Heart left ventricle (tissue), 16 donors: ENCODE measurements at regions not wholly inside any gene's neighbourhood (a gene's known extent, or its start where the extent isn't known, plus 50 kb on each side); places are given as distances from the start of the nearest gene placed in this dataset.
"Not testable (repeated sequence)": the region's sequence is repeated elsewhere in the genome, so short reads cannot be mapped to it uniquely, and the experiment has no call there.

ENCODE experiments used
- ATAC-seq, 4 donors: fragments of 200-7000 bp; cut with Tn5 transposase; one replicate each; pipeline ENCODE4 v1.9.1; 2020 to 2022; ENCODE audit warnings: moderate library complexity in 4 of 4, mild to moderate bottlenecking in 3 of 4, moderate number of reproducible peaks in 1 of 4
- DNase-seq, 5 donors: peaks; one replicate each; pipeline ENCODE4 v3.0.0-alpha.2; 2020
- H3K27ac ChIP-seq, 12 donors: fragments of 200-600 bp; sonication (generic) in 4 of 12; one replicate each; pipeline versions ENCODE4 v1.5.0 to v1.8.0; 2016 to 2022; ENCODE audit warnings: mild to moderate bottlenecking in 2 of 12
- H3K27me3 ChIP-seq, 9 donors: fragments of 200-600 bp; sonication (generic) in 2 of 9; one replicate each; pipeline versions ENCODE4 v1.5.1 to v1.8.0; 2016 to 2022; ENCODE audit warnings: mild to moderate bottlenecking in 3 of 9
- H3K36me3 ChIP-seq, 9 donors: fragments of 200-600 bp; sonication (generic) in 2 of 9; one replicate each; pipeline versions ENCODE4 v1.5.0 to v1.8.0; 2018 to 2022; ENCODE audit warnings: mild to moderate bottlenecking in 2 of 9
- H3K4me1 ChIP-seq, 12 donors: fragments of 200-600 bp; sonication (generic) in 4 of 12; one replicate each; pipeline versions ENCODE4 v1.5.0 to v1.8.0; 2016 to 2022; ENCODE audit warnings: mild to moderate bottlenecking in 3 of 12
- H3K4me3 ChIP-seq, 12 donors: fragments of 200-600 bp; sonication (generic) in 4 of 12; one replicate each; pipeline versions ENCODE4 v1.5.0 to v1.8.0; 2017 to 2022; ENCODE audit warnings: mild to moderate bottlenecking in 9 of 12, moderate library complexity in 4 of 12
- H3K9me3 ChIP-seq, 12 donors: fragments of 200-600 bp; sonication (generic) in 4 of 12; one replicate each; pipeline versions ENCODE4 v1.5.0 to v1.8.0; 2016 to 2022; ENCODE audit warnings: mild to moderate bottlenecking in 1 of 12
- POLR2A ChIP-seq, 2 donors: fragments of 450-650 bp; IDR thresholded peaks; one replicate each; pipeline ENCODE4 v1.6.1; 2017; ENCODE audit warnings: antibody characterized with exemption in 2 of 2, mild to moderate bottlenecking in 2 of 2, moderate library complexity in 2 of 2
- WGBS, 4 donors: extraction: QIAGEN DNeasy Blood & Tissue Kit in 2 of 4; methylation state at CpG; one replicate each; pipeline versions ENCODE4 v1.1.5 to v1.1.7; 2013 to 2018; 5-methylcytosine and 5-hydroxymethylcytosine counted together
- intact Hi-C, 10 donors: fragments of 100-400 bp; cut with DNase I; formaldehyde crosslinking; loops; one replicate each; pipeline versions ENCODE4 v1.11.1 to v1.14.2; 2022
- TF ChIP-seq, protein P1 (sequence below), 12 donors: fragments of 200-600 bp; sonication (generic) in 4 of 12; IDR thresholded peaks; one replicate each; pipeline versions ENCODE4 v1.5.0 to v1.8.0; 2018 to 2022; ENCODE audit warnings: antibody characterized with exemption in 12 of 12, mild to moderate bottlenecking in 5 of 12
- donor health status: ischemic (EF 13 %, LVEDD 7.1; RV severe dilation, severe dysfunction).
- donor health status: healthy with polysubstance abuse.
- donor health status: DM: no; HTN: yes; CAD: no.
- donor health status: DM: no; HTN: no; CAD: no.
- donor health status: ischemic (EF 25% LVEDD 6.9; RV normal size, moderate dysfunction).
- donor health status: ischemic (EF 25% LVEDD 5.7; RV mildly dilated, moderate dysfunction).
- donor health status: healthy.
- donor health status: DM: yes; HTN: yes; CAD: no.
- donor health status: ischemic (EF 35%, LVEDD 5.7; RV mildly dilated, moderate dysfunction).
- donor health status: nonischemic (EF 11% LVEDD 7.7; RV severe dilation, severe dysfunction).
- donor health status: DM: yes; HTN: yes; CAD: no.
- donor health status: PGD.
- donor health status: ischemic (EF 29% LVEDD 5.4; RV normal size, mild dysfunction).
- donor health status: nonischemic (EF 23%, LVEDD 6.1; RV moderate dilation, normal function).

DNA sequence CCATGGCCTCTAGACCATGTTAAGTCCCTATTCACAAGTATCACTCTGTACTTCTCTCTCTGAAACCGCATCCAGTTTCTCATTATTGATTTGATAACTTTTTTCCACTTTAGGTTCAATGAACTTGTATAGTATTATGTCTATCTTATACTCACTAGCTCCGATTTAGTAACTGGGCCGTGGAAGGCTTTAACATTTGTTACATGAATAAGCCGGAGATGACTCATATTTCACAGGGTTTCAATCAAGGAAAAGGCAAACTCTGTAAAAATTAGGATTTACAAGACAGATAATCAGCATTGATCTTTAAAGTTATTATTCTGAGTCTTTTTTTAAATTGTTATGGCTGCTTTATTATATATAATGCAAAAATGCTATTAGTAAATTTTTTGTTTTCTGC lies 662.2 kb upstream of the CNTN5 start:
- WGBS, 4 donors, result 82 to 92% (median 87%) methylated on average over 4 of the region's 4 CpGs
- no peaks in the 10 kb centered on the region for H3K36me3 ChIP-seq
- H3K9me3 ChIP-seq, result no peaks in the 10 kb centered on the region
- H3K27me3 ChIP-seq, result no peaks in the 10 kb centered on the region
- ATAC-seq (no peak), DNase-seq (no peak)
- no peak overlapping the region for H3K27ac ChIP-seq
- no peak overlapping the region for H3K4me3 ChIP-seq
- intact Hi-C loops, result no loop called here
- TF ChIP-seq, protein P1, sequence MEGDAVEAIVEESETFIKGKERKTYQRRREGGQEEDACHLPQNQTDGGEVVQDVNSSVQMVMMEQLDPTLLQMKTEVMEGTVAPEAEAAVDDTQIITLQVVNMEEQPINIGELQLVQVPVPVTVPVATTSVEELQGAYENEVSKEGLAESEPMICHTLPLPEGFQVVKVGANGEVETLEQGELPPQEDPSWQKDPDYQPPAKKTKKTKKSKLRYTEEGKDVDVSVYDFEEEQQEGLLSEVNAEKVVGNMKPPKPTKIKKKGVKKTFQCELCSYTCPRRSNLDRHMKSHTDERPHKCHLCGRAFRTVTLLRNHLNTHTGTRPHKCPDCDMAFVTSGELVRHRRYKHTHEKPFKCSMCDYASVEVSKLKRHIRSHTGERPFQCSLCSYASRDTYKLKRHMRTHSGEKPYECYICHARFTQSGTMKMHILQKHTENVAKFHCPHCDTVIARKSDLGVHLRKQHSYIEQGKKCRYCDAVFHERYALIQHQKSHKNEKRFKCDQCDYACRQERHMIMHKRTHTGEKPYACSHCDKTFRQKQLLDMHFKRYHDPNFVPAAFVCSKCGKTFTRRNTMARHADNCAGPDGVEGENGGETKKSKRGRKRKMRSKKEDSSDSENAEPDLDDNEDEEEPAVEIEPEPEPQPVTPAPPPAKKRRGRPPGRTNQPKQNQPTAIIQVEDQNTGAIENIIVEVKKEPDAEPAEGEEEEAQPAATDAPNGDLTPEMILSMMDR (IDR thresholded peaks at IDR 0.05), result no peak
- no peak for TF ChIP-seq POLR2A (IDR thresholded peaks at IDR 0.05)
- H3K4me1 ChIP-seq, result no peaks in the 10 kb centered on the region

GRCh38 chr11:98365190-98365589 lies 655.6 kb upstream of the CNTN5 start:
- Histone ChIP-seq H3K4me1 (no peaks in the 10 kb centered on the region), H3K9me3 (no peaks in the 10 kb centered on the region), H3K4me3 (no peak overlapping the region), H3K27me3 (no peaks in the 10 kb centered on the region), H3K27ac (no peak overlapping the region), H3K36me3 (no peaks in the 10 kb centered on the region)
- no peak for TF ChIP-seq POLR2A (IDR thresholded peaks at IDR 0.05)
- TF ChIP-seq, protein P1 (IDR thresholded peaks at IDR 0.05), result no peak
- no peak for DNase-seq
- intact Hi-C loops, result no loop called here
- no peak for ATAC-seq
- WGBS, 4 donors, result 58 to 75% (median 66%) methylated on average over 3 of the region's 3 CpGs

- Histone ChIP-seq H3K9me3 (no peaks in the 10 kb centered on the region), H3K4me1 (no peaks in the 10 kb centered on the region), H3K27ac (no peak overlapping the region), H3K27me3 (no peaks in the 10 kb centered on the region), H3K4me3 (no peak overlapping the region), H3K36me3 (no peaks in the 10 kb centered on the region)
- DNase-seq, result no peak
- 74 to 88% (median 77%) methylated on average over 2 of the region's 2 CpGs for WGBS, 4 donors
- intact Hi-C loops, result no loop called here
- TF ChIP-seq, protein P1 (IDR thresholded peaks at IDR 0.05), result no peak
- TF ChIP-seq POLR2A (IDR thresholded peaks at IDR 0.05), result no peak
- no peak for ATAC-seq
Observed at GRCh38 chr11:98365941-98366340, 654.8 kb upstream of the CNTN5 start.

GRCh38 chr11:98390391-98390790 lies 630.4 kb upstream of the CNTN5 start:
- DNase-seq (no peak), ATAC-seq (no peak)
- no peaks in the 10 kb centered on the region for H3K4me1 ChIP-seq
- TF ChIP-seq POLR2A (IDR thresholded peaks at IDR 0.05), result no peak
- TF ChIP-seq, protein P1 (IDR thresholded peaks at IDR 0.05), result no peak
- H3K27me3 ChIP-seq, result no peaks in the 10 kb centered on the region
- no peaks in the 10 kb centered on the region for H3K36me3 ChIP-seq
- intact Hi-C loops, result no loop called here
- no peak overlapping the region for H3K27ac ChIP-seq
- no peaks in the 10 kb centered on the region for H3K9me3 ChIP-seq
- WGBS, 4 donors, result 80 to 89% (median 86%) methylated on average over 2 of the region's 2 CpGs
- no peak overlapping the region for H3K4me3 ChIP-seq

DNA sequence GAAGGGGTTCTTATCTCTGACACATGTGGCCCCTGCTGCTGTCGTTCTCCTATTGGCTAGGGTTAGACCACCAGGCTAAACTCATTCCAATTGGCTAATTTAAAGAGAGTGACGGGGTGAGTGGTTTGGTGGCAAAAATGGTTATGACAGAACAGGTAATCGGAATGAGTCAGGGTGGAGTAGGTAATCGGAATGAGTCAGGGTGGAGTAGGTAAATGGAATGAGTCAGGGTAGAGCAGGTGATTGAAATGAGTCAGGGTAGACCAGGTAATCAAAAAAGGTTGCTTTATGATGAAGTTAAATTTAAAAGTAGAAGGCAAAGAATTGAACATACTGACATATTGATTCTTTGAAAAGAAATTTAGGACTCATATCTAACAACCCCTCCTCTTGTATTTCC lies 626.2 kb upstream of the CNTN5 start:
- intact Hi-C loops, H3K36me3 ChIP-seq: not testable (repeated sequence)
- 79 to 87% (median 85%) methylated on average over 4 of the region's 4 CpGs for WGBS, 4 donors

More for the DNA sequence above, 626.2 kb upstream of the CNTN5 start:
- not testable (repeated sequence) for H3K27me3 ChIP-seq, H3K9me3 ChIP-seq, H3K4me1 ChIP-seq, DNase-seq, H3K4me3 ChIP-seq, H3K27ac ChIP-seq, ATAC-seq
